Forelimb muscle (tissue), 1 donor: ENCODE measurements at regions not wholly inside any gene's neighbourhood (a gene's known extent, or its start where the extent isn't known, plus 50 kb on each side); places are given as distances from the start of the nearest gene placed in this dataset.
"Not testable (repeated sequence)": the region's sequence is repeated elsewhere in the genome, so short reads cannot be mapped to it uniquely, and the experiment has no call there.

ENCODE experiments used
- DNase-seq: peaks from one replicate; pipeline ENCODE4 v3.0.0-alpha.2; 2013; ENCODE audit warnings: low read depth

DNA sequence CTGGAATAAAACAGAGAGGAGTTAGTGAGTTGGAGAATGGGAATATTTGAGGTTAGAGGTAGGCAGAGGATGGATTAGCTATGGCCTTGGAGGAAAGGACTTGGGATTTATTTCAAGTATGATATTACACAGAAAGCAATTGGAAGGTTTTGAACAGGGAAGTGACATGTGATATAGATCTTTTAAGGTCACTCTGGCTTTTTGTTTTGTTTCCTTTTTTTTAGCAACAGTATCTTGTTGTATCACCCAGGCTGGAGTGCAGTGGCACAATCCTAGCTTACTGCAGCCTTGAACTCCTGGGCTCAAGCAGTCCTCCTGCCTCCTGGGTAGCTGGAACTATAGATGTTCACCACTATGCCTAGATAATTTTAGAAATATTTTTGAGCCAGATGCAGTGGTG is 190.3 kb downstream of the UTRN start:
- no peak for DNase-seq

DNA sequence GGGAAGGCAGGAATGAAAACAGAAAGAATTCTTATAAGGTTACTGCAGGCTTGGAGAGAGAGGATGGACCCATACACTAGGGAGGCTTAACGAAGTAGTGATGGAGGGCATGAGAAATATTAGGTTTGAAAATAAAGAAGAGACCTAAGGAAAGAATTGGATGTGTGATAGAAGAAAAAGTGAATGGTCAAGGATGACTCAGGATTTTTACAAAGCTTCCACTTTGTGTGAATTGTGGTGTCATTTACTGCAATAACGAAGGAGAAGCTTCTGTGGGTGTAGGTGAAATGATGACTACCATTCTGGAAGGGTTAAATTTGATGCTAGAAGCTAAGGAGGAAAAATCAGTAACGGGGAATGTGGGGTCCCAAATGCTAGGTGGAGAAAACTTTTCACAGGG is 191.2 kb downstream of the UTRN start:
- no peak for DNase-seq

DNA sequence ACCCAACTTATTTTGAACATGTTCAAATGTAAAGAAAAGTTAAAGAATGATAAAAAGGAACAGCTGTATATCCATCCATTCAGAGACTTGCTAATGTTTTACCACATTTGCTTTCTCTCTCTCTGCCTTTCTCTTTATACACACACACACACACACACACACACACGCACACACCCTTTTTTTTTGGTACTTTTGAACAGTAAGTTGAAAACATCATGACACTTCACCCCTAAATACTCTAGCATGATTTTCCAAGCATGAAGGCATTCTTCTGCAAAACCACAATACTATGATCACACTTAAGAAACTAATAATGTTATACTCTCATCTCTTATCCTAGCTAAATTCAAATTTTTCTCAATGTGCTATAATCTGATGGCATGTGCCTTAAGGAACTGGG is 192.3 kb downstream of the UTRN start:
- no peak for DNase-seq

DNA sequence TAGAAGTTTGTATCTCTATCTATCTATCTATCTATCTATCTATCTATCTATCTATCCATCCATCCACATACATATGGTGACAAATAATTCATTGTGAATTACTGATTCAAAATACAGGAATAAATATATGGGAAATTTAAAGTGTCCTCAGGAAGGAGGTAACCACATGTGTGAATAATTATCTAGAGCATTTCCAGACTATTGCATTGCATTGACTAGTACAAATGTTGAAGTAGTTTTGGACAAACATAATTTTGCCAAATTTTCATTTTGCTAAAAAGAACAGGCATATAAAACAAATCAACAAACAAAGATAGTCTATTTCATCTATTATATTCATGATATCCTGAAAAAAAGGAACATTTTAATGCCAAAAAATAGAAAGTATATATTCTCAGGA is 192.7 kb downstream of the UTRN start:
- no peak for DNase-seq

GRCh38 chr6:144478483-144478882 is 193.3 kb downstream of the UTRN start:
- DNase-seq, result no peak

- no peak for DNase-seq
Measured at GRCh38 chr6:144479991-144480390, 194.9 kb downstream of the UTRN start.

DNA sequence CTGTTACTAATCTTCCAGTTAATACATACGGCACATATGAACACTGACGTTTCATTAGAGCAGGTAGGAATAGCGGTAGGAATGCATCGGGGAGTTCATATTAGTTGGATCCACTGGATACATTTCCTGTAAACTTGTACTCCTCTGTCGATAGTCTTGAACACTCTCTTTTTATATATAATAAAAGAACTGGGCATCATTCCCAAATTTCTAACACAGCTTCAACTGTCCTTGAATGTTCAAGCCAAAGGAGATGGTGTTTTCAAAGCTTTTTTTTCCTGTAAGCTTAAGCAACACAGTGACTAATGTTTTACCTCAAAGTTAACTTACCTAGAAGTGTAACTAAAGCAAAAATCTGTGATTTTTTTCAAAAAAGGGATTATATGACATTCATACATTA is 195.3 kb downstream of the UTRN start:
- no peak for DNase-seq

DNA sequence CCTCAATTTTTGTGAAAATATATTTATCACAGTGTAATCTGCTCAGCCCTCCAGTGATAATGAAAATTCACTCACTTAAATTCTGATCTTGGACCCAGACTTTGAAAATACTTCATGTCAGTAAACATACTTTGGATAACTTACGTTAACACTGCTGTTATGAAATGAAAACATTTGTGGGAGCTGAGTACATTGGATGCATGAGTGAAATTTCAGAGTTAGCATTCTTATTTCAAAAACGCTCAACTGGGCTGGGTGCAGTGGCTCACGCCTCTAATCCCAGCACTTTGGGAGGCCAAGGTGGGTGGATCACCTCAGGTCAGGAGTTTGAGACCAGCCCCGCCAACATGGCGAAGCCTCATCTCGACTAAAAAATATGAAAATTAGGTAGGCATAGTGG is 196.4 kb downstream of the UTRN start:
- DNase-seq, result no peak

DNA sequence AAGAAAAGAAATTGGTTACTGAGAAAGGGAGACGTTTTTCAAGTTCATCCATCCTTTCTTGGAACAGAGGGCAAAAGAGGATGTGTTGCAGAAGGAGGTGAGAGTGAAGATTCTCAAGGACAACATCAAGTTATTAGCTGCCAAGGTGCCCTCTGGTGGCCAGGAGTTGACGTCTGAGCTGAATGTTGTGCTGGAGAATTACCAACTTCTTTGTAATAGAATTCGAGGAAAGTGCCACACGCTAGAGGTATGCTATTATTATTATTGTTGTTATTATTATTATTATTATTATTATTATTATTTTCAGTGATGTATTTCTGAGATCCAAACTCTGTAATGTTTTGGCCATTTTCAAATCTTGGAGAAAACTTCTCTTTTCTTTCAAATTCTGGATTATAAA is 197.0 kb downstream of the UTRN start:
- DNase-seq, result peak; percentile 36

DNA sequence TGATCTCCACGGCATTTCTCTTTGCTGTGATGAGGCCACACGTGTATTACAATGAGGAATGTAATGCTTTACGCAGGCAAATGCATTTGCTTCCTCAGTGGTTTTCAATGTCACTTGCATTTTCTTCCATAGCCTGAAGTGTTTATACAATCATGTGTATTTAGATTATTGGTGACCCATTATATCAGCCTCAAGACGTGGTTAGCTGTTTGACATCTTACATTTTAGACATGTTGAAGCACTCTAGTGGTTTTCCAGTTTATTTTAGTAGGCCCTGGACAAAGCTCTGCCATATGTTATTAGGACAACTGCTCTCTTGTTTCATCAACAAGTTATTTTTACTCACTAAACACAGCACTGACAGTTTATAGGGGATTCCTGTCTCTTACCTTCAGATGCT is 200.4 kb downstream of the UTRN start:
- no peak for DNase-seq

GRCh38 chr6:144488590-144488989 is 203.5 kb downstream of the UTRN start:
- no peak for DNase-seq

- DNase-seq, result no peak
Measured at GRCh38 chr6:144493035-144493910, 208.1 kb downstream of the UTRN start.

- DNase-seq, result not testable (repeated sequence)
Measured at GRCh38 chr6:144495076-144495475, 209.9 kb downstream of the UTRN start.

DNA sequence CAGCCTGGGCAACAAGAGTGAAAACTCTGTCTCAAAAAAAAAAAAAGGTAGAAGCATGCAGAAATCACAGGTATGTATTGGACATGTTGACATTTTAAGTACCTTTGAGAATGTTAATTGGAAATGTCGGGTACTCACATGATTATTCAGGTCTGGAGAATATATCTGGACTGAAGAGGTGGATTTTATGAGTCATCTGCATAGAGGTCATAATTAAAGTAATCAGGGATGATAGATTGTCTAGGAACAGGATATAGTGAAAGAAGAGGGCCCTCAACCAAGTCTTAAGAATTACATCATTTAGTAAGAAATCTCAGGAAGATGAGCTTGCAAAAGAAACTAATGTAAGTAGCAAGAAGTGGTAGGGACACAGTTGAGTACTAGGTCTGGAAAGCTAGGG is 212.5 kb downstream of the UTRN start:
- DNase-seq, result no peak

- no peak for DNase-seq
Measured at GRCh38 chr6:144500892-144501291, 215.8 kb downstream of the UTRN start.

DNA sequence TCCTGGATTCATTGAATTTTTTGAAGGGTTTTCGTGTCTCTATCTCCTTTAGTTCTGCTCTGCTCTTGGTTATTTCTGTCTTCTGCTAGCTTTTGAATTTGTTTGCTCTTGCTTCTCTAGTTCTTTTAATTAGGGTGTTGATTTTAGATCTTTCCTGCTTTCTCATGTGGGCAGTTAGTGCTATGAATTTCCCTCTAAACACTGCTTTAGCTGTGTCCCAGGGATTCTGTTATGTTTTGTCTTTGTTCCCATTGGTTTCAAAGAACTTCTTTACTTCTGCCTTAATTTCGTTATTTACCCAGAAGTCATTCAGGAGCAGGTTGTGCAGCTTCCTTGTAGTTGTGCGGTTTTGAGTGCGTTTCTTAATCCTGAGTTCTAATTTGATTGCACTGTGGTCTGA is 220.1 kb downstream of the UTRN start:
- DNase-seq, result not testable (repeated sequence)

- DNase-seq, result not testable (repeated sequence)
Measured at GRCh38 chr6:144506051-144506450, 220.9 kb downstream of the UTRN start.

- not testable (repeated sequence) for DNase-seq
Measured at GRCh38 chr6:144507772-144508312, 222.7 kb downstream of the UTRN start.

DNA sequence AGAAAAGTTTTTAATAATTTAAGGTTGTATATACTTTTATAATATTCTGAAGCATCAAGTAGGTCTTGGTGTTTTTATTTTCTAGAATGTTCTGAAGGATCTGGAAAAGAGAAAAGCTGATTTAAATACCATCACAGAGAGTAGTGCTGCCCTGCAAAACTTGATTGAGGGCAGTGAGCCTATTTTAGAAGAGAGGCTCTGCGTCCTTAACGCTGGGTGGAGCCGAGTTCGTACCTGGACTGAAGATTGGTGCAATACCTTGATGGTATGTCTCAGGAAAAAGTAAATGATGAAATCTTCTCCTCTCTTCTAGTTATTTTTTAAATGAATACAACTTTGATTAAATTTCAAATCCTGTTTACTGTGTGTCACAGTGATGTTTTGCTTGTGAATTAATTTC is 225.7 kb downstream of the UTRN start:
- no peak for DNase-seq

DNA sequence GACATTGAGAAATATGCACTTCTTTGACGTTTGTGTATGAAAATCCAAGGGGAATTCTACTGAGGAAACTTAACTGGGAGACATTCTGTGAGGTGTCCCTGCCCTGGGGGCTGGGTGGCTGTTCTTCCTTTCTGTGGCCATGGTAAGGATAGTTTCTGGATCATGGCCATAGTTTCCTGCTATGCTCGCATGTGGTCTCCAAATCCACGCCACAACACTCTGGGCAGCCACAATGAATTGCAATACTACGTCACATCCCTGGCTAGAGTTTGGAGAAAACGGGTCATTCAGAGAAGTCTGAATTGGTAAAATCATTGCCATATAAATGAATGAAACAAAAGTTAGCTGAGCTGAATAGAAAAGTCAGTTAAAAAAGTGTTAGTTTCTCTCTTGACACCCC is 230.6 kb downstream of the UTRN start:
- no peak for DNase-seq

DNA sequence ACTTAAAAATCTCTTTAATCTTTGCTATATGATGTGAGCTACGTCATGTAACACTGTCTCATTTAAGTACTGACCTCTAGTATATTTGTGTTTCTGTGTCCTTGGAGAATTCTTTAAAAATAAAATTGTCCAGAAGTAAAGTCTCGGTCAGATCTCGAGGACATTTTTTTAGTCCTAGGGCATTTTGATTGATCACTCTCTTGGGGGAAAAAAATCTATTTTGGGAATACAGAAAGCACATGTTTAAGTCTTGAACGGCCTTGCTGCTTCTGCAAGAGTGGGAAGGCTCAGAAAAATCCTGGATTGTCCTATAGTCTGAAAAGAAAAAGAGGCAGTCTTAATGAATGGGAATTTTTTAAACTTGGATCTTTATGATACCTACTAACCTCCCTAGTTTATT is 234.3 kb downstream of the UTRN start:
- peak; percentile 17 for DNase-seq

DNA sequence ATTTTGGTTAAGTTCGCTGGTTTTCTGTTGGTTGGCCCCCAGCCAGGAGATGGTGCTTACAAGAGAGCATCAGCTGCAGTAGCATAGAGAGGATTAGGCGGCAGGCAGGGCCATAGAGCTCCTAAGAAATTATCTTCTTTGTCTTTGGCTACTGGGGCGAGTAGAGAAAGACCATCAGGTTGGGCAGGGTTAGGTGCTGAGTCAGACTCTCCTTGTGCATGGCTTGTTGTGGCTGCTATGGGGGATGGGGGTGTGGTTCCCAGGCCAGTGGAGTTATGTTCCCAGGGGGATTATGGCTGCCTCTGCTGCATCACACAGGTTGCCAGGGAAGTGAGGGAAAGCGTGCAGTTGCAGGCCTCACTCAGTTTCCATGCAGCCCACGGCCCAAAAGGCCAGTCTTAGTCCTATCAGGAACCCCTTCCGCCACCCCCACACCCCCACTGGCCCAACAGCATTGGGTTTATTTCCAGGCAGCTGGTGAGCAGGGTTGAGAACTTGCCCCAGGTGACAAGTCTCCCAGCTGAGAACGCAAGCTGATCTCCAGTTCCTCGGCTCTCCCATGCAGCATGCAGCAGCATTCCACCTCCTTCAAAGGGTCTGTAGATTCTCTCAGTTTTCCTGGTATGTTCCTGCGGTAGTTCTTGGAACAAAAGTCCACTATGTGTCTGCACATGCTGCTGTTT is 243.7 kb downstream of the UTRN start:
- no peak for DNase-seq

DNA sequence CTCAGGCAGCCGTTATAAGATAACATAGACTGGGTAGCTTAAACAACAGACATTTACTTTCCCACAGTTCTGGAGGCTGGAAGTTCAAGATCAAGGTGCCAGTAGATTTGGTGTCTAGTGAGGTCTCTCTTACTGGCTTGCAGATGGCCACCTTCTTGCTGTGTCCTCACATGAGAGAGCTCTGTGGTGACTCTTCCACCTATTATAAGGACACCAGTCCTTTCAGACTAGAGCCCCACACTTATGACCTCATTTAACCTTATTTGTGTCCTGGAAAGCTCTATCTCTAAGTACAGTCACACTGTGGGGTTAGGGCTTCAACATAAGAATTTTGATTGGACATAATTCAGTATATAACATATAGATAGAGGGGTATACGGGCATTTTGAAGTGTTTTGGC is 245.0 kb downstream of the UTRN start:
- DNase-seq, result no peak
